Ovary (tissue), 7 donors: ENCODE measurements at regions not wholly inside any gene's neighbourhood (a gene's known extent, or its start where the extent isn't known, plus 50 kb on each side); places are given as distances from the start of the nearest gene placed in this dataset.

Experiments
- DNase-seq, 5 donors: peaks; one replicate each; pipeline ENCODE4 v3.0.0-alpha.2; 2019 to 2020
- H3K27ac ChIP-seq, 2 donors: fragments of 200-600 bp; one replicate each; pipeline versions ENCODE4 v1.5.1 to v1.8.0; 2019 to 2022
- H3K27me3 ChIP-seq: fragments of 200-600 bp; one replicate; pipeline ENCODE4 v1.8.0; 2022
- H3K36me3 ChIP-seq: fragments of 200-600 bp; sonication (generic); one replicate; pipeline ENCODE4 v1.5.1; 2019
- H3K4me1 ChIP-seq: one replicate; pipeline ENCODE4 v1.8.1; 2013; ENCODE audit warnings: mild to moderate bottlenecking, moderate library complexity; ENCODE audit not compliant: insufficient read depth
- H3K4me3 ChIP-seq: fragments of 200-600 bp; sonication (generic); one replicate; pipeline ENCODE4 v1.5.1; 2017
- H3K9me3 ChIP-seq, 2 donors: fragments of 200-600 bp in 1 of 2; sonication (generic) in 1 of 2; one replicate each; pipeline versions ENCODE4 v1.5.1 to v1.8.1; 2013 to 2019; ENCODE audit warnings: mild to moderate bottlenecking in 1 of 2, moderate library complexity in 1 of 2
- CTCF ChIP-seq, 3 donors: fragments of 450-650 bp in 2 of 3; fragments of 200-600 bp in 1 of 3; IDR thresholded peaks; one replicate each; pipeline versions ENCODE4 v1.5.1 to v1.8.0; 2016 to 2022; ENCODE audit warnings: antibody characterized with exemption in 3 of 3, mild to moderate bottlenecking in 1 of 3
- EP300 ChIP-seq: sonication (generic); formaldehyde crosslinking; IDR thresholded peaks from one replicate; pipeline ENCODE4 v1.6.1; 2017; ENCODE audit warnings: antibody characterized with exemption
- POLR2A ChIP-seq: fragments of 450-650 bp; IDR thresholded peaks from one replicate; pipeline ENCODE4 v1.6.1; 2017; ENCODE audit warnings: antibody characterized with exemption, mild to moderate bottlenecking, moderate library complexity
- WGBS, 3 donors: extraction: QIAGEN DNeasy Blood & Tissue Kit in 1 of 3; methylation state at CpG; one replicate each; pipeline versions ENCODE4 v1.1.5 to v1.1.7; 2013 to 2017; 5-methylcytosine and 5-hydroxymethylcytosine counted together
- intact Hi-C, 4 donors: fragments of 100-400 bp; cut with DNase I; formaldehyde crosslinking; loops; one replicate each; pipeline versions ENCODE4 v1.11.0 to v1.15.1; 2022 to 2023
- donor health status: DM: no; HTN: no; CAD: no; lungs with moderate emphysema.
- donor health status: DM: no; HTN: no; CAD: no.
- donor health status: Bipolar disorder and iron deficiency.
- donor health status: DM: no; HTN: no; CAD: no.
- donor health status: DM: yes; HTN: yes; CAD: no.

- H3K36me3 ChIP-seq, result no peaks in the 10 kb centered on the region
- no peak for DNase-seq
- WGBS, 3 donors, result 65 to 77% (median 69%) methylated on average over 2 of the region's 2 CpGs
- TF ChIP-seq CTCF (IDR thresholded peaks at IDR 0.05) (no peak), POLR2A (no peak), EP300 (no peak)
- no peaks in the 10 kb centered on the region for H3K27me3 ChIP-seq
- H3K27ac ChIP-seq, result no peak overlapping the region
- no peak overlapping the region for H3K4me3 ChIP-seq
- intact Hi-C loops, result no loop called here
- no peaks in the 10 kb centered on the region for H3K9me3 ChIP-seq
- H3K4me1 ChIP-seq, result no peaks in the 10 kb centered on the region
Observed at GRCh38 chr11:122033631-122034030, 82.4 kb downstream of the BLID start.

- 43 to 68% (median 56%) methylated on average over 2 of the region's 2 CpGs for WGBS, 3 donors
- intact Hi-C loops, result no loop called here
- TF ChIP-seq CTCF (IDR thresholded peaks at IDR 0.05) (no peak), POLR2A (no peak)
- H3K36me3 ChIP-seq, result no peaks in the 10 kb centered on the region
- H3K27me3 ChIP-seq, result no peaks in the 10 kb centered on the region
- DNase-seq, result no peak
- no peaks in the 10 kb centered on the region for H3K9me3 ChIP-seq
- H3K4me3 ChIP-seq, result no peak overlapping the region
- H3K4me1 ChIP-seq, result no peaks in the 10 kb centered on the region
- H3K27ac ChIP-seq, result no peak overlapping the region
Observed at GRCh38 chr11:122033193-122033592, 82.8 kb downstream of the BLID start.

GRCh38 chr11:122032317-122032716 lies 83.7 kb downstream of the BLID start:
- 75 to 84% (median 83%) methylated on average over 3 of the region's 3 CpGs for WGBS, 3 donors
- DNase-seq, result peak in 1 of 5 donors; percentile 53
- Histone ChIP-seq H3K27me3 (no peaks in the 10 kb centered on the region), H3K4me1 (no peaks in the 10 kb centered on the region), H3K27ac (no peak overlapping the region), H3K4me3 (no peak overlapping the region), H3K9me3 (no peaks in the 10 kb centered on the region), H3K36me3 (no peaks in the 10 kb centered on the region)
- intact Hi-C loops, result no loop called here
- no peak for TF ChIP-seq EP300
- TF ChIP-seq POLR2A, result no peak
- TF ChIP-seq CTCF (IDR thresholded peaks at IDR 0.05), result no peak

GRCh38 chr11:122031813-122032212 lies 84.2 kb downstream of the BLID start:
- no peaks in the 10 kb centered on the region for H3K4me1 ChIP-seq
- intact Hi-C loops, result no loop called here
- no peak overlapping the region for H3K4me3 ChIP-seq
- H3K9me3 ChIP-seq, result no peaks in the 10 kb centered on the region
- no peaks in the 10 kb centered on the region for H3K36me3 ChIP-seq
- H3K27me3 ChIP-seq, result no peaks in the 10 kb centered on the region
- 87 to 100% (median 92%) methylated on average over 1 of the region's 1 CpG for WGBS, 3 donors
- no peak overlapping the region for H3K27ac ChIP-seq
- TF ChIP-seq CTCF (IDR thresholded peaks at IDR 0.05) (no peak), EP300 (no peak)
- DNase-seq, result no peak

- Histone ChIP-seq H3K4me3 (no peak overlapping the region), H3K36me3 (no peaks in the 10 kb centered on the region), H3K9me3 (no peaks in the 10 kb centered on the region), H3K27me3 (no peaks in the 10 kb centered on the region), H3K4me1 (no peaks in the 10 kb centered on the region), H3K27ac (no peak overlapping the region)
- no peak for DNase-seq
- TF ChIP-seq POLR2A (no peak), CTCF (IDR thresholded peaks at IDR 0.05) (no peak), EP300 (no peak)
- intact Hi-C loops, result no loop called here
- WGBS, 3 donors, result 54 to 62% (median 55%) methylated on average over 3 of the region's 3 CpGs
Observed at GRCh38 chr11:122030286-122030685, 85.7 kb downstream of the BLID start.
